Panc1 (cell line): ENCODE measurements at regions not wholly inside any gene's neighbourhood (a gene's known extent, or its start where the extent isn't known, plus 50 kb on each side); places are given as distances from the start of the nearest gene placed in this dataset.

Experiments used
- POLR2AphosphoS5 ChIP-seq: IDR thresholded peaks from 2 replicates; pipeline ENCODE4 v1.6.1; 2012; ENCODE audit warnings: mild to moderate bottlenecking, low read depth, low read length, moderate library complexity
- SIN3A ChIP-seq: IDR thresholded peaks from 2 replicates; pipeline ENCODE4 v1.6.1; 2012; ENCODE audit warnings: low read depth, mild to moderate bottlenecking, low read length, moderate library complexity, borderline replicate concordance; ENCODE audit not compliant: insufficient read depth
- TF ChIP-seq, protein P1 (sequence below): fragments of 450-650 bp; IDR thresholded peaks from 2 replicates; pipeline ENCODE4 v1.5.1; 2017; ENCODE audit warnings: mild to moderate bottlenecking
- TF ChIP-seq, protein P2 (sequence below), 2 experiments: IDR thresholded peaks; 2 replicates each; pipeline ENCODE4 v1.6.1; 2011 to 2012; ENCODE audit warnings: low read depth in 2 of 2, control low read depth in 1 of 2, low read length in 1 of 2, mild to moderate bottlenecking in 1 of 2, moderate library complexity in 1 of 2; ENCODE audit not compliant: insufficient read depth in 1 of 2

DNA sequence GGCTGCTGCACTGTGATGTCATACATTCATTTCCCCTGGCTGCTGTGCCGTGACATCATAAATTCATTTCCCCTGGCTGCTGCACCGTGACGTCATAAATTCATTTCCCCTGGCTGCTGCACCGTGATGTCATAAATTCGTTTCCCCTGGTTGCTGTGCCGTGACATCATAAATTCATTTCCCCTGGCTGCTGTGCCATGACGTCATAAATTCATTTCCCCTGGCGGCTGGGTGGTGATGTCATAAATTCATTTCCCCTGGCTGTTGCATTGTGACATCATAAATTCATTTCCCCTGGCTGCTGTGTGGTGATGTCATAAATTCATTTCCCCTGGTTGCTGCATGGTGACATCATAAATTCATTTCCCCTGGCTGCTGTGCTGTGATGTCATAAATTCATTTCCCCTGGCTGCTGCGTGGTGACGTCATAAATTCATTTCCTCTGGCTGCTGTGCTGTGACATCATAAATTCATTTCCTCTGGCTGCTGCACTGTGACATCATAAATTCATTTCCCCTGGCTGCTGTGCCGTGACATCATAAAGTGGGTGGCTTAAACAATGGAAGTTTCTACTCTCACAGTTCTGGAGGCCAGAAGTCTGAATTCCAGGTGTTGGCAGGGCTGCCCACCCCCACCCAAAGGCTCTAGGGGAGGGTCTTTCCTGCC lies 301.1 kb downstream of the SHANK2 start:
- TF ChIP-seq, protein P1, sequence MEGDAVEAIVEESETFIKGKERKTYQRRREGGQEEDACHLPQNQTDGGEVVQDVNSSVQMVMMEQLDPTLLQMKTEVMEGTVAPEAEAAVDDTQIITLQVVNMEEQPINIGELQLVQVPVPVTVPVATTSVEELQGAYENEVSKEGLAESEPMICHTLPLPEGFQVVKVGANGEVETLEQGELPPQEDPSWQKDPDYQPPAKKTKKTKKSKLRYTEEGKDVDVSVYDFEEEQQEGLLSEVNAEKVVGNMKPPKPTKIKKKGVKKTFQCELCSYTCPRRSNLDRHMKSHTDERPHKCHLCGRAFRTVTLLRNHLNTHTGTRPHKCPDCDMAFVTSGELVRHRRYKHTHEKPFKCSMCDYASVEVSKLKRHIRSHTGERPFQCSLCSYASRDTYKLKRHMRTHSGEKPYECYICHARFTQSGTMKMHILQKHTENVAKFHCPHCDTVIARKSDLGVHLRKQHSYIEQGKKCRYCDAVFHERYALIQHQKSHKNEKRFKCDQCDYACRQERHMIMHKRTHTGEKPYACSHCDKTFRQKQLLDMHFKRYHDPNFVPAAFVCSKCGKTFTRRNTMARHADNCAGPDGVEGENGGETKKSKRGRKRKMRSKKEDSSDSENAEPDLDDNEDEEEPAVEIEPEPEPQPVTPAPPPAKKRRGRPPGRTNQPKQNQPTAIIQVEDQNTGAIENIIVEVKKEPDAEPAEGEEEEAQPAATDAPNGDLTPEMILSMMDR: no peak
- no peak for TF ChIP-seq POLR2AphosphoS5
- TF ChIP-seq, protein P2, sequence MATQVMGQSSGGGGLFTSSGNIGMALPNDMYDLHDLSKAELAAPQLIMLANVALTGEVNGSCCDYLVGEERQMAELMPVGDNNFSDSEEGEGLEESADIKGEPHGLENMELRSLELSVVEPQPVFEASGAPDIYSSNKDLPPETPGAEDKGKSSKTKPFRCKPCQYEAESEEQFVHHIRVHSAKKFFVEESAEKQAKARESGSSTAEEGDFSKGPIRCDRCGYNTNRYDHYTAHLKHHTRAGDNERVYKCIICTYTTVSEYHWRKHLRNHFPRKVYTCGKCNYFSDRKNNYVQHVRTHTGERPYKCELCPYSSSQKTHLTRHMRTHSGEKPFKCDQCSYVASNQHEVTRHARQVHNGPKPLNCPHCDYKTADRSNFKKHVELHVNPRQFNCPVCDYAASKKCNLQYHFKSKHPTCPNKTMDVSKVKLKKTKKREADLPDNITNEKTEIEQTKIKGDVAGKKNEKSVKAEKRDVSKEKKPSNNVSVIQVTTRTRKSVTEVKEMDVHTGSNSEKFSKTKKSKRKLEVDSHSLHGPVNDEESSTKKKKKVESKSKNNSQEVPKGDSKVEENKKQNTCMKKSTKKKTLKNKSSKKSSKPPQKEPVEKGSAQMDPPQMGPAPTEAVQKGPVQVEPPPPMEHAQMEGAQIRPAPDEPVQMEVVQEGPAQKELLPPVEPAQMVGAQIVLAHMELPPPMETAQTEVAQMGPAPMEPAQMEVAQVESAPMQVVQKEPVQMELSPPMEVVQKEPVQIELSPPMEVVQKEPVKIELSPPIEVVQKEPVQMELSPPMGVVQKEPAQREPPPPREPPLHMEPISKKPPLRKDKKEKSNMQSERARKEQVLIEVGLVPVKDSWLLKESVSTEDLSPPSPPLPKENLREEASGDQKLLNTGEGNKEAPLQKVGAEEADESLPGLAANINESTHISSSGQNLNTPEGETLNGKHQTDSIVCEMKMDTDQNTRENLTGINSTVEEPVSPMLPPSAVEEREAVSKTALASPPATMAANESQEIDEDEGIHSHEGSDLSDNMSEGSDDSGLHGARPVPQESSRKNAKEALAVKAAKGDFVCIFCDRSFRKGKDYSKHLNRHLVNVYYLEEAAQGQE (IDR thresholded peaks at IDR 0.05; ENCODE audit: insufficient read depth in 1 of 2, low read depth in 2 of 2, low read length in 1 of 2): no peak
- TF ChIP-seq SIN3A: no peak
